ENCODE measurements at regions not wholly inside any gene's neighbourhood (a gene's known extent, or its start where the extent isn't known, plus 50 kb on each side); places are given as distances from the start of the nearest gene placed in this dataset.

DNA sequence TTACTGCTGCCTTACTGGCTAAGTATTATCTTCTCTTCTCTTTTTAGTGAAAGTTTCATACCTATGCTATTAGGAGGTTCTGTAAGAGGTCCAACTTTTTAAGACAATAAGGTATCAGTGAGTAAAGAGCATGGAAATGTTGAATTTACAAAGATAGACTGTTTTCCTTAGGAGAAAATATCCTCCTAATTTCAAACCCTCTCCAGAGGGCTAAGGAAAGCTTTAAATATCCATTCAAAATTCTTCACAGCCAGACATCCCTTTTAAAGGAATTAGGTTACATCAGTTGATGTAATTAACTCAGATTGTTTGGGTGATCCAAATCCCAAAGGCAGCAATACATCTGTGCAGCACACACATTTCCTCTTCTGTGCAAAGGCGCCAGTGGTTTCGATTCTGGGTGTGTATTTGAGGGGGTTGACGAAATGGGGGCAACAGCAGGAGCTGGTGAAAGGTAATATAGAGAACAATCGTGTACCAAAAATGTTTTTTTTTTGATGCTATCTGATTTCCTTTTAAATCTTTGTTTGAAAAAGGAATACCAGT, 273.8 kb upstream of the RPS23 start:
- Mint-ChIP-seq H3K4me1 (ENCODE audit: low read depth) (no peaks in the 10 kb centered on the region), H3K4me3 (no peak overlapping the region), H3K27me3 (no peaks in the 10 kb centered on the region), H3K27ac (no peak overlapping the region), H3K36me3 (ENCODE audit: low read depth) (no peaks in the 10 kb centered on the region), H3K9me3 (no peaks in the 10 kb centered on the region)
- POLR2A ChIA-PET = no interaction called here
- no peak for DNase-seq
- intact Hi-C loops (cut with micrococcal nuclease) = no loop called here
- CTCF ChIA-PET = interaction anchor here (1.2 kb wide), 1 partner anchor 45 kb away, joined by 3 read pairs; no protein-coding TSS in a partner anchor
- TF ChIP-seq, protein P1, sequence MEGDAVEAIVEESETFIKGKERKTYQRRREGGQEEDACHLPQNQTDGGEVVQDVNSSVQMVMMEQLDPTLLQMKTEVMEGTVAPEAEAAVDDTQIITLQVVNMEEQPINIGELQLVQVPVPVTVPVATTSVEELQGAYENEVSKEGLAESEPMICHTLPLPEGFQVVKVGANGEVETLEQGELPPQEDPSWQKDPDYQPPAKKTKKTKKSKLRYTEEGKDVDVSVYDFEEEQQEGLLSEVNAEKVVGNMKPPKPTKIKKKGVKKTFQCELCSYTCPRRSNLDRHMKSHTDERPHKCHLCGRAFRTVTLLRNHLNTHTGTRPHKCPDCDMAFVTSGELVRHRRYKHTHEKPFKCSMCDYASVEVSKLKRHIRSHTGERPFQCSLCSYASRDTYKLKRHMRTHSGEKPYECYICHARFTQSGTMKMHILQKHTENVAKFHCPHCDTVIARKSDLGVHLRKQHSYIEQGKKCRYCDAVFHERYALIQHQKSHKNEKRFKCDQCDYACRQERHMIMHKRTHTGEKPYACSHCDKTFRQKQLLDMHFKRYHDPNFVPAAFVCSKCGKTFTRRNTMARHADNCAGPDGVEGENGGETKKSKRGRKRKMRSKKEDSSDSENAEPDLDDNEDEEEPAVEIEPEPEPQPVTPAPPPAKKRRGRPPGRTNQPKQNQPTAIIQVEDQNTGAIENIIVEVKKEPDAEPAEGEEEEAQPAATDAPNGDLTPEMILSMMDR (IDR thresholded peaks at IDR 0.05) = no peak
- ATAC-seq = no peak

DNA sequence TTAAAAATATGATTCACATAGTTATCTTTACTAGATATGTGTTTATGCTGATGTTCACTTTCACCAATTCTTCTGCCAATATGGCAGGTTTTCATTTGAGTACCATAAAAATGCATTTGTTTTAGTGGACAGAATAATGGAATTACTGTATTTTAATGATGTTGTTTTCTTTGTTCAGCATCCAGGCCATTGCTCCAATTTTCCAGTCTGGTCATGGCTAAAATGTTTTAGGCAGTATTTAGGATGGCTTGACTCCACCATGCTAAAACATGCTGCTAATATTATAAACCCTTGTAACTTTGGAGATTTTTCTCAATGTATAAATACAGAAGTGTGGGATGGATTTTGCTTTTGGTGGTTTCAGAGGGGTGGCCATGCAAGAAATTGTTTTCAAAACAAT, 273.0 kb upstream of the RPS23 start:
- Mint-ChIP-seq H3K9me3 (no peaks in the 10 kb centered on the region), H3K4me1 (ENCODE audit: low read depth) (no peaks in the 10 kb centered on the region), H3K27ac (no peak overlapping the region), H3K36me3 (ENCODE audit: low read depth) (no peaks in the 10 kb centered on the region), H3K4me3 (no peak overlapping the region), H3K27me3 (peaks cover 2% of the 10 kb centered on the region)
- TF ChIP-seq, protein P1 (IDR thresholded peaks at IDR 0.05) = no peak
- CTCF ChIA-PET = interaction anchor here (1.2 kb wide), 1 partner anchor 46 kb away, joined by 3 read pairs; no protein-coding TSS in a partner anchor
- POLR2A ChIA-PET = no interaction called here
- ATAC-seq (no peak), DNase-seq (no peak)
- intact Hi-C loops (cut with micrococcal nuclease) = no loop called here

DNA sequence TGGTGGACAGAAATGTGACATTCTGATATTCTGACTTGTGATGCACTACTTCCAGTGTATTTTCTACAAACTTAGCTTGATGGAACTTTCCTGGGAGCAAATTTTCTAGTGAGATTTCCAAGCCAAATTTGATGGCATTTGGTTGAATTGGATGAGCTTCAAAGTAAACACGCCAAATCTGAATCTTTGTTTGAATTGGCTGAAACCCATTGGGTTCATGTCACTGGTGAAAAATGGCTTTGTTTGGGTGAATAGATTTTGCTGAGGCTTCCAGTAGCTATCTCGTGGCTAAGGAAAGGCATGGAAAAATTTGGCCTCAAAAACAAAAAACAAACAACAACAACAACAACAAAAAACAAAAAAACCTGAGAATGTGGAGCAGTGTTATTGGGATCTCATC, 271.1 kb upstream of the RPS23 start:
- intact Hi-C loops (cut with micrococcal nuclease) = no loop called here
- POLR2A ChIA-PET = no interaction called here

DNA sequence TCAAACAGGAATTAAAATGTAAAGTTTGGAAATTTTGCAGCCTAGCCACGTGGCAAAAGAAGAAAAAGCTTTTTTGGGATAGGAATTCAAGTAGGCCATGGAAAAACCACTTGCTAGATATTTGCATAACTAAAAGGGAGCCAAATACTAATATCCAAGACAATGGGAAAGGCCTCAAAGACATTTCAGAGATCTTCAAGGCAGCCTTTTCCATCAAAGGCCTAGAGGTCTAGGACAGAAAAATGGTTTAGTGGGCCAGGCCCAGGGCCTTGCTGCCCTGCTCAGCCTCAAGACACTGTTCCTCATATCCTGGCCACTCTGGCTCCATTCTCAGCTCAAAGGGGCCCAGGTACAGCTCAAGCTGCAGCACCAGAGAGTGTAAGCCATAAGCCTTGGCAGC, 265.9 kb upstream of the RPS23 start:
- H3K4me3 Mint-ChIP-seq = no peak overlapping the region
- H3K27ac Mint-ChIP-seq = no peak overlapping the region
- peaks cover 5% of the 10 kb centered on the region for H3K27me3 Mint-ChIP-seq
- H3K36me3 Mint-ChIP-seq (ENCODE audit: low read depth) = no peaks in the 10 kb centered on the region
- H3K9me3 Mint-ChIP-seq = no peaks in the 10 kb centered on the region
- TF ChIP-seq, protein P1 (IDR thresholded peaks at IDR 0.05) = no peak
- ChIA-PET POLR2A (no interaction called here), CTCF (no interaction called here)
- DNase-seq (no peak), ATAC-seq (no peak)
- H3K4me1 Mint-ChIP-seq (ENCODE audit: low read depth) = no peaks in the 10 kb centered on the region
- intact Hi-C loops (cut with micrococcal nuclease) = no loop called here

More for the DNA sequence above, 271.1 kb upstream of the RPS23 start:
- DNase-seq (no peak), ATAC-seq (no peak)
- no peaks in the 10 kb centered on the region for H3K4me1 Mint-ChIP-seq (ENCODE audit: low read depth)
- H3K36me3 Mint-ChIP-seq (ENCODE audit: low read depth) = no peaks in the 10 kb centered on the region
- CTCF ChIA-PET = no interaction called here
- TF ChIP-seq, protein P1 (IDR thresholded peaks at IDR 0.05) = no peak
- no peak overlapping the region for H3K27ac Mint-ChIP-seq
- peaks cover 5% of the 10 kb centered on the region for H3K27me3 Mint-ChIP-seq
- no peaks in the 10 kb centered on the region for H3K9me3 Mint-ChIP-seq
- H3K4me3 Mint-ChIP-seq = no peak overlapping the region

DNA sequence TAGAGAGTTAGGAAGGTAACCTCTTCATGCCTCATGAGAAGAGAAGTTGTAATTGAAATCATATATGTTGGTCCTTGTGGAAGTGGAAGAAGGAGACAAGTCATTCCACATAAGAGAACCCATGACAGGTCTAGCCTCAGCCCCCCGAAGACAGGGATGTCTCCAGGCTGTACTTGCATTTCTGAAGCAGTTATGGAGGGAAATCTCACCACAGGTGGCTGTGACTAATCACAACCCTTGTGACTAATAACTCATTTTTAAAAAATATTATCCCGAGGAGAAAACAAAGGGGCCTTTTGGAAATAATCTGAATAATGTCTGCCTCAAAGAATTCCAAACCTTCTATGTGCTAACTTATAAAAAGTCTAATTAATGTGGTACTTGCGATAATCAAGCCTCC, 262.1 kb upstream of the RPS23 start:
- DNase-seq = no peak
- no peak for ATAC-seq
- Mint-ChIP-seq H3K27ac (no peak overlapping the region), H3K9me3 (no peaks in the 10 kb centered on the region), H3K36me3 (ENCODE audit: low read depth) (no peaks in the 10 kb centered on the region), H3K4me3 (no peak overlapping the region), H3K4me1 (ENCODE audit: low read depth) (no peaks in the 10 kb centered on the region), H3K27me3 (no peaks in the 10 kb centered on the region)
- TF ChIP-seq, protein P1 (IDR thresholded peaks at IDR 0.05) = no peak
- POLR2A ChIA-PET = no interaction called here
- intact Hi-C loops (cut with micrococcal nuclease) = no loop called here
- CTCF ChIA-PET = no interaction called here
